Neural progenitor cell (in vitro differentiated cells): ENCODE measurements at regions not wholly inside any gene's neighbourhood (a gene's known extent, or its start where the extent isn't known, plus 50 kb on each side); places are given as distances from the start of the nearest gene placed in this dataset.

Experiments
- CTCF ChIP-seq: fragments of 200-600 bp; sonication (generic); IDR thresholded peaks from 2 replicates; pipeline ENCODE4 v1.5.1; 2017; ENCODE audit warnings: antibody characterized with exemption, mild to moderate bottlenecking
- EZH2 ChIP-seq: fragments of 200-600 bp; sonication (generic); IDR thresholded peaks from 2 replicates; pipeline ENCODE4 v1.6.1; 2017; ENCODE audit warnings: antibody characterized with exemption, mild to moderate bottlenecking, moderate library complexity
- EZH2phosphoT487 ChIP-seq: fragments of 200-600 bp; sonication (generic); IDR thresholded peaks from 2 replicates; pipeline ENCODE4 v1.6.1; 2017; ENCODE audit warnings: antibody characterized with exemption

DNA sequence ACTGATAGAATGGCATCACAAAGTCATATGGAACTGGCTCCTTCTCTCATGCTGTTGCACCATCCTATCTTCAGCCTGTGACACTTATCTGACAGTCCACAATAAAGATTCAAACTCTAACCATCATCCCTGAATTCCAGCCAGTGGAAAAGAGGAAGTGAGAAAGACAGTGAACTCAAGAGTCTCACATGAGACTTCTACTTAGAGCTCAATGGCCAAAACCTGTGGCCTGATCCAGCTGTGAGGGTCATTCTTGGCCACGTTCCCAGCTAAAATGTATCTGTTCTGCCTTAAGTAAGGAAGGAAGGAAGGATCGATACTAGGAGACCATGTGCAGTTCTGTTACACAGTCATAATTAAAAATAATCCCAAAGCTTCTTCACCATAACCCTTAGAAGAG lies 73.6 kb downstream of the RND3 start:
- no peak for TF ChIP-seq CTCF
- TF ChIP-seq EZH2phosphoT487 = no peak
- no peak for TF ChIP-seq EZH2
